ENCODE measurements at regions not wholly inside any gene's neighbourhood (a gene's known extent, or its start where the extent isn't known, plus 50 kb on each side); places are given as distances from the start of the nearest gene placed in this dataset.

GRCh38 chr6:153771577-153771976, 267.5 kb upstream of the OPRM1 start:
- H3K4me2 ChIP-seq (replicated peaks; ENCODE audit: low read depth, low read length, poor library complexity, severe bottlenecking) = no peak overlapping the region
- TF ChIP-seq CTCF (IDR thresholded peaks at IDR 0.05) (no peak), EZH2 (IDR thresholded peaks at IDR 0.05; ENCODE audit: borderline replicate concordance, insufficient read depth, low read depth, low read length, poor library complexity, severe bottlenecking) (no peak)
- no peaks in the 10 kb centered on the region for H3K27me3 ChIP-seq (replicated peaks in 1 of 4; ENCODE audit: control extremely low read depth in 1 of 4, control insufficient read depth in 3 of 4, insufficient read depth in 4 of 4, low read length in 3 of 4)
- ChIA-PET POLR2A (no interaction called here), CTCF (no interaction called here)
- intact Hi-C loops (cut with micrococcal nuclease) = no loop called here
- no peak overlapping the region for H3K27ac ChIP-seq (ENCODE audit: low read length in 2 of 2)
- DNase-seq (no peak), ATAC-seq (ENCODE audit: low read depth) (no peak)
- H3K4me3 ChIP-seq (ENCODE audit: control extremely low read depth in 1 of 5, extremely low read depth in 1 of 5, insufficient read depth in 1 of 5, low read depth in 2 of 5, low read length in 4 of 5) = no peak overlapping the region
- H3K27ac Mint-ChIP-seq = no peak overlapping the region
- H3K4me1 ChIP-seq (ENCODE audit: control insufficient read depth in 2 of 2, insufficient read depth in 2 of 2, low read length in 2 of 2) = no peaks in the 10 kb centered on the region
- no peaks in the 10 kb centered on the region for H3K9me3 ChIP-seq (ENCODE audit: control extremely low read depth in 1 of 3, control insufficient read depth in 2 of 3, insufficient read depth in 1 of 3, low read length in 2 of 3)
- no peaks in the 10 kb centered on the region for H3K4me1 Mint-ChIP-seq
- no peaks in the 10 kb centered on the region for H3K27me3 Mint-ChIP-seq
- no peaks in the 10 kb centered on the region for H4K20me1 ChIP-seq (ENCODE audit: control insufficient read depth, insufficient read depth, low read length, poor library complexity, severe bottlenecking)
- no peak overlapping the region for H3K4me3 Mint-ChIP-seq
- H2AFZ ChIP-seq (ENCODE audit: insufficient read depth, low read depth, low read length, poor library complexity, severe bottlenecking) = no peak overlapping the region
- no peaks in the 10 kb centered on the region for H3K36me3 ChIP-seq (replicated peaks in 1 of 2; ENCODE audit: control extremely low read depth in 1 of 2, control insufficient read depth in 1 of 2, extremely low read depth in 1 of 2, insufficient read depth in 2 of 2, low read length in 1 of 2)
- H3K9me3 Mint-ChIP-seq (ENCODE audit: insufficient read depth) = peaks cover 3% of the 10 kb centered on the region
- no peak overlapping the region for H3K9ac ChIP-seq (ENCODE audit: low read length)
- H3K79me2 ChIP-seq (ENCODE audit: control insufficient read depth, insufficient read depth, low read length) = no peaks in the 10 kb centered on the region

GRCh38 chr6:153767127-153767526, 271.9 kb upstream of the OPRM1 start:
- intact Hi-C loops (cut with micrococcal nuclease) = loop anchor here (5.0 kb wide), 1 partner anchor 1030 kb away; no protein-coding TSS in a partner anchor
- H3K4me3 ChIP-seq (ENCODE audit: control extremely low read depth in 1 of 5, extremely low read depth in 1 of 5, insufficient read depth in 1 of 5, low read depth in 2 of 5, low read length in 4 of 5) = no peak overlapping the region
- no peak for ATAC-seq (ENCODE audit: low read depth)
- no peaks in the 10 kb centered on the region for H3K36me3 ChIP-seq (replicated peaks in 1 of 2; ENCODE audit: control extremely low read depth in 1 of 2, control insufficient read depth in 1 of 2, extremely low read depth in 1 of 2, insufficient read depth in 2 of 2, low read length in 1 of 2)
- TF ChIP-seq EZH2 (IDR thresholded peaks at IDR 0.05; ENCODE audit: borderline replicate concordance, insufficient read depth, low read depth, low read length, poor library complexity, severe bottlenecking) (no peak), CTCF (IDR thresholded peaks at IDR 0.05) (no peak)
- Mint-ChIP-seq H3K4me3 (no peak overlapping the region), H3K9me3 (ENCODE audit: insufficient read depth) (no peaks in the 10 kb centered on the region), H3K4me1 (no peaks in the 10 kb centered on the region), H3K27ac (no peak overlapping the region), H3K27me3 (no peaks in the 10 kb centered on the region)
- no peaks in the 10 kb centered on the region for H4K20me1 ChIP-seq (ENCODE audit: control insufficient read depth, insufficient read depth, low read length, poor library complexity, severe bottlenecking)
- no peak overlapping the region for H3K27ac ChIP-seq (ENCODE audit: low read length in 2 of 2)
- WGBS (ENCODE audit: insufficient coverage) = 89% methylated on average over 5 of the region's 5 CpGs
- no peak for DNase-seq
- H2AFZ ChIP-seq (ENCODE audit: insufficient read depth, low read depth, low read length, poor library complexity, severe bottlenecking) = no peak overlapping the region
- no peaks in the 10 kb centered on the region for H3K27me3 ChIP-seq (replicated peaks in 1 of 4; ENCODE audit: control extremely low read depth in 1 of 4, control insufficient read depth in 3 of 4, insufficient read depth in 4 of 4, low read length in 3 of 4)
- H3K9ac ChIP-seq (ENCODE audit: low read length) = no peak overlapping the region
- H3K9me3 ChIP-seq (ENCODE audit: control extremely low read depth in 1 of 3, control insufficient read depth in 2 of 3, insufficient read depth in 1 of 3, low read length in 2 of 3) = no peaks in the 10 kb centered on the region
- no peaks in the 10 kb centered on the region for H3K79me2 ChIP-seq (ENCODE audit: control insufficient read depth, insufficient read depth, low read length)
- H3K4me1 ChIP-seq (ENCODE audit: control insufficient read depth in 2 of 2, insufficient read depth in 2 of 2, low read length in 2 of 2) = no peaks in the 10 kb centered on the region
- POLR2A ChIA-PET = no interaction called here
- no peak overlapping the region for H3K4me2 ChIP-seq (replicated peaks; ENCODE audit: low read depth, low read length, poor library complexity, severe bottlenecking)
- CTCF ChIA-PET = no interaction called here
